Nephron progenitor cell (in vitro differentiated cells): ENCODE measurements at regions not wholly inside any gene's neighbourhood (a gene's known extent, or its start where the extent isn't known, plus 50 kb on each side); places are given as distances from the start of the nearest gene placed in this dataset.

Experiments used
- DNase-seq: peaks from one replicate; pipeline ENCODE4 v3.0.0; 2021
- H3K27ac Mint-ChIP-seq: 2 replicates; pipeline ENCODE4 v1.8.0; 2021; ENCODE audit warnings: mild to moderate bottlenecking, moderate library complexity, mixed read lengths
- H3K27me3 Mint-ChIP-seq: 2 replicates; pipeline ENCODE4 v1.8.0; 2021; ENCODE audit warnings: mild to moderate bottlenecking, low read depth, mixed read lengths; ENCODE audit not compliant: poor library complexity
- H3K36me3 Mint-ChIP-seq: 2 replicates; pipeline ENCODE4 v1.8.0; 2021; ENCODE audit warnings: low read depth, mixed read lengths
- H3K4me1 Mint-ChIP-seq: 2 replicates; pipeline ENCODE4 v1.8.0; 2021; ENCODE audit warnings: mixed read lengths
- H3K4me3 Mint-ChIP-seq: 2 replicates; pipeline ENCODE4 v1.8.0; 2021; ENCODE audit warnings: mild to moderate bottlenecking, moderate library complexity, mixed read lengths
- H3K9me3 Mint-ChIP-seq: 2 replicates; pipeline ENCODE4 v1.8.0; 2021; ENCODE audit warnings: mild to moderate bottlenecking, moderate library complexity, mixed read lengths
- CTCF ChIP-seq: fragments of 200-600 bp; sonication (generic); IDR thresholded peaks from 2 replicates; pipeline ENCODE4 v1.5.0; 2021; ENCODE audit warnings: antibody characterized with exemption

DNA sequence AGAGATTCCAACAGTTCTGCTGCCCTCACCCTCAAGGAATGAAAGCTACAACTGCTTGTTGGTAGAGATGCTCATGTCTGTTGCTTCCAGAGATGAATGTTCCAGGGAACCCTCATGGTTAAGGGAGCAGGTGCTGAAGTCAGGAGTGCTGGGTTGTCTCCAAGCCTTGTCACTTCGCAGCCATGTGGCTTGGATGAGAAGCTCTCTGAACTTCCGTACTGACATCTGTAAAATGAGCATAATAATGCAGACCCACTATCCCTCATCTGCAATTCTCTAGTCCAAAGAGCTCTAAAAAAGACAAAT lies 133.3 kb upstream of the ADRA1B start:
- Mint-ChIP-seq H3K4me1 (peaks cover 5% of the 10 kb centered on the region), H3K9me3 (no peaks in the 10 kb centered on the region), H3K4me3 (no peak overlapping the region), H3K27me3 (peaks cover 10% of the 10 kb centered on the region), H3K27ac (no peak overlapping the region), H3K36me3 (no peaks in the 10 kb centered on the region)
- TF ChIP-seq CTCF, result no peak
- DNase-seq, result no peak

- no peak for TF ChIP-seq CTCF
- Mint-ChIP-seq H3K4me3 (no peak overlapping the region), H3K27me3 (peaks cover 10% of the 10 kb centered on the region), H3K27ac (no peak overlapping the region), H3K9me3 (no peaks in the 10 kb centered on the region), H3K36me3 (no peaks in the 10 kb centered on the region), H3K4me1 (peaks cover 5% of the 10 kb centered on the region)
- DNase-seq, result no peak
Observed at GRCh38 chr5:159783726-159784247, 132.5 kb upstream of the ADRA1B start.

- H3K36me3 Mint-ChIP-seq, result no peaks in the 10 kb centered on the region
- H3K4me3 Mint-ChIP-seq, result no peak overlapping the region
- H3K27ac Mint-ChIP-seq, result no peak overlapping the region
- peaks cover 5% of the 10 kb centered on the region for H3K4me1 Mint-ChIP-seq
- no peaks in the 10 kb centered on the region for H3K9me3 Mint-ChIP-seq
- H3K27me3 Mint-ChIP-seq, result peaks cover 10% of the 10 kb centered on the region
- DNase-seq, result no peak
- no peak for TF ChIP-seq CTCF
Observed at GRCh38 chr5:159784993-159785392, 131.3 kb upstream of the ADRA1B start.

- no peak overlapping the region for H3K4me3 Mint-ChIP-seq
- TF ChIP-seq CTCF, result no peak
- peaks cover 5% of the 10 kb centered on the region for H3K4me1 Mint-ChIP-seq
- no peak overlapping the region for H3K27ac Mint-ChIP-seq
- H3K36me3 Mint-ChIP-seq, result no peaks in the 10 kb centered on the region
- DNase-seq, result no peak
- no peaks in the 10 kb centered on the region for H3K9me3 Mint-ChIP-seq
- H3K27me3 Mint-ChIP-seq, result peaks cover 10% of the 10 kb centered on the region
Observed at GRCh38 chr5:159785656-159786055, 130.6 kb upstream of the ADRA1B start.

DNA sequence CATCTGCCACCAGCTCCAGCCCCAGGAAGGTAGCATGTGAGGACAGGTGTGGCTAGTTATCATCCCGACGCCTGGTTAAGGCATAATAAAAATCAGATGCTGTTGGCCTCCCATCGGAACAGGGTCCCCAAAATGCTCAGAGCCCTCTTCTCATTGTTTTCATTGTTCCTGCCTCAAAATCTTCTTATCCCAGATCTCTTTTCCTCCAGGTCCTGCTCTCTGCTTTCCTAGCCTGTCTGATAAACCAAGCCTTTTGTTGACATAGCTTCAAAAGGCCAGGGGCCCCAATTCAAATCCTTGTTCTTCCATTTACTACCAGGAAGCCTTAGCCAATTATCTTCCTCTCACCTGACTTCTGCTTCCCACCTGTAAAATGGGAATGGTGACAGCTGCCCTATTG lies 130.1 kb upstream of the ADRA1B start:
- Mint-ChIP-seq H3K9me3 (no peaks in the 10 kb centered on the region), H3K36me3 (no peaks in the 10 kb centered on the region), H3K4me3 (no peak overlapping the region), H3K4me1 (peaks cover 5% of the 10 kb centered on the region), H3K27me3 (peaks cover 10% of the 10 kb centered on the region), H3K27ac (no peak overlapping the region)
- no peak for TF ChIP-seq CTCF
- DNase-seq, result no peak

DNA sequence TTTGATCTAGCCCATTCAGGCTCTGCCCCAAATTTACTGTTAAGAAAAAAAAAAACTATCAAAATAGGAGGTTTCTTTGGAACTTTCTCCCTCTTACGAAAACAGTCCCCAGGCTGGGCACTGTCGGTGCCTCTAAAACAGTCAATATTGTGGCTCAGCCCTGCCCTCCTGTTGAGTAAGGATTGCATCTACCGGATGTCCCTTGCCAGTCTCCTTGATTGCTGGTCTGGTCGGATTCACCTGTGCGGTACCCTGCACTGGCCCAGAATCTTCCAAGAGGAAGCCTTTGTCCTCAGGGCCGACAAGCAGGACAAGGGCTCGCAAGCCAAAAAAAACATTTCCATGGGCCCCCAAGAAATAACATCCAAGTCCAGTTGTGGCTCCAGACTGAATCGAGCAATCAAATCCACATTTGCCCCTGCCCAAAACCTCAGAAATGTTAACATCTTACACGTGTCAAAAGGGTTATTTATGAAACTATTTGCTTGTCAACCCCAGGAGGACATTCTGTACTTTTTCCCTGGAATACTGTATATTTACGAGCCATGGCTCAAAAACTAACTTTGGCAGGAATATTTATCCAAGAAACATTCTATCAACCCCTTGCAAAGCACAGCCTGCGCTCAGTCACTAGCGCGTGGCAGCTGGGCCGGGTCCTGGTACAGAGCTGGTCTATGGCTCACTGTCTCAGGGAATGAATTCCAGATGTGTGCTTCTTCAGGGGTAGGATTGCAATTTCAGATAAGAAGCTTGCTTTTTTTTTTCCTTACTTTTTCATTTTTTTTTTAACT lies 129.2 kb upstream of the ADRA1B start:
- Mint-ChIP-seq H3K27me3 (peaks cover 12% of the 10 kb centered on the region), H3K27ac (no peak overlapping the region), H3K9me3 (no peaks in the 10 kb centered on the region), H3K4me3 (no peak overlapping the region), H3K4me1 (peaks cover 5% of the 10 kb centered on the region), H3K36me3 (no peaks in the 10 kb centered on the region)
- no peak for TF ChIP-seq CTCF
- no peak for DNase-seq
